T-cell (primary cell): ENCODE measurements at regions not wholly inside any gene's neighbourhood (a gene's known extent, or its start where the extent isn't known, plus 50 kb on each side); places are given as distances from the start of the nearest gene placed in this dataset.

ENCODE experiments used
- ATAC-seq, 4 experiments: fragments of 200-7000 bp in 3 of 4; fragments of 150-1000 bp in 1 of 4; cut with Tn5 transposase; replicated peaks in 1 of 4; 1 replicate in 3 of 4; 2 replicates in 1 of 4; pipeline ENCODE4 v1.10.0; 2021; ENCODE audit warnings: moderate library complexity in 3 of 4, mild to moderate bottlenecking in 2 of 4, moderate number of reproducible peaks in 1 of 4
- CTCF ChIA-PET, 2 donors: fragments of 300-600 bp; sonication (Branson Sonifier 250); formaldehyde crosslinking; loops; one replicate each; lab custom pipeline; 2022; ENCODE audit warnings: antibody characterized with exemption in 2 of 2; lab: Charles Lee
- POLR2A ChIA-PET, 2 donors: fragments of 300-600 bp; sonication (Branson Sonifier 250); formaldehyde crosslinking; loops; one replicate each; lab custom pipeline; 2022; ENCODE audit warnings: antibody characterized with exemption in 2 of 2; lab: Charles Lee
- DNase-seq, 35 experiments: peaks; one replicate each; pipeline versions ENCODE4 v3.0.0 to v3.0.0-alpha.2; 2013 to 2023
- H3K27ac ChIP-seq: one replicate; pipeline ENCODE4 v1.5.1; 2013; ENCODE audit warnings: low read length
- H3K27me3 ChIP-seq, 2 experiments: replicated peaks in 1 of 2; 1 replicate in 1 of 2; 2 replicates in 1 of 2; pipeline versions ENCODE4 v1.6.1 to v1.7.0; 2013; ENCODE audit warnings: low read length in 1 of 2, mixed read lengths in 1 of 2; ENCODE audit not compliant: control insufficient read depth in 2 of 2, insufficient read depth in 2 of 2; ENCODE audit errors: extremely low read depth in 1 of 2
- H3K36me3 ChIP-seq, 2 donors: 1 replicate in 1 of 2; 2 replicates in 1 of 2; pipeline versions ENCODE4 v1.6.1 to v1.7.0; 2013; ENCODE audit warnings: low read length in 1 of 2; ENCODE audit not compliant: control insufficient read depth in 2 of 2, insufficient read depth in 1 of 2; ENCODE audit errors: extremely low read depth in 1 of 2
- H3K4me1 ChIP-seq, 2 experiments: 1 replicate in 1 of 2; 2 replicates in 1 of 2; pipeline versions ENCODE4 v1.6.1 to v1.7.0; 2013; ENCODE audit warnings: low read length in 2 of 2, mixed read lengths in 1 of 2; ENCODE audit not compliant: insufficient read depth in 2 of 2, control insufficient read depth in 1 of 2; ENCODE audit errors: extremely low read depth in 1 of 2
- H3K4me3 ChIP-seq, 2 donors: 1 replicate in 1 of 2; 2 replicates in 1 of 2; pipeline versions ENCODE4 v1.5.1 to v1.7.0; 2013; ENCODE audit warnings: mild to moderate bottlenecking in 2 of 2, low read length in 1 of 2, moderate library complexity in 1 of 2; ENCODE audit not compliant: control insufficient read depth in 1 of 2; ENCODE audit errors: extremely low read depth in 1 of 2
- H3K9me3 ChIP-seq: 2 replicates; pipeline ENCODE4 v1.7.0; 2013
- H3K27ac Mint-ChIP-seq, 2 donors: one replicate each; pipeline ENCODE4 v1.8.0; 2020 to 2021; ENCODE audit warnings: mild to moderate bottlenecking in 2 of 2, mixed read lengths in 2 of 2
- H3K27me3 Mint-ChIP-seq, 2 donors: one replicate each; pipeline ENCODE4 v1.8.0; 2021 to 2022; ENCODE audit warnings: mixed read lengths in 2 of 2
- H3K36me3 Mint-ChIP-seq: one replicate; pipeline ENCODE4 v1.8.0; 2021; ENCODE audit warnings: mixed read lengths
- H3K4me1 Mint-ChIP-seq, 3 donors: one replicate each; pipeline ENCODE4 v1.8.0; 2020 to 2022; ENCODE audit warnings: mixed read lengths in 3 of 3, mild to moderate bottlenecking in 1 of 3
- H3K4me3 Mint-ChIP-seq, 3 donors: one replicate each; pipeline ENCODE4 v1.8.0; 2020 to 2022; ENCODE audit warnings: mild to moderate bottlenecking in 3 of 3, mixed read lengths in 3 of 3, moderate library complexity in 3 of 3
- H3K9me3 Mint-ChIP-seq, 3 donors: one replicate each; pipeline ENCODE4 v1.8.0; 2020 to 2022; ENCODE audit warnings: mixed read lengths in 3 of 3
- WGBS: methylation state at CpG from one replicate; pipeline ENCODE4 v1.1.5; 2013; ENCODE audit warnings: missing lambda C conversion rate; ENCODE audit not compliant: insufficient coverage; 5-methylcytosine and 5-hydroxymethylcytosine counted together

- no peak overlapping the region for H3K27ac ChIP-seq
- ATAC-seq (no peak), DNase-seq (no peak)
- H3K4me3 ChIP-seq, result no peak overlapping the region
- no peak overlapping the region for H3K4me3 Mint-ChIP-seq
- H3K36me3 Mint-ChIP-seq, result no peaks in the 10 kb centered on the region
- no peak overlapping the region for H3K27ac Mint-ChIP-seq
- no peaks in the 10 kb centered on the region for H3K27me3 Mint-ChIP-seq
- H3K9me3 Mint-ChIP-seq, result no peaks in the 10 kb centered on the region
- POLR2A ChIA-PET, result no interaction called here
- H3K4me1 ChIP-seq, result no peaks in the 10 kb centered on the region
- no peaks in the 10 kb centered on the region for H3K36me3 ChIP-seq
- no peaks in the 10 kb centered on the region for H3K27me3 ChIP-seq
- CTCF ChIA-PET, result no interaction called here
- H3K4me1 Mint-ChIP-seq, result no peaks in the 10 kb centered on the region
- no peaks in the 10 kb centered on the region for H3K9me3 ChIP-seq
These were observed 621.0 kb downstream of the CCER1 start for GRCh38 chr12:90333939-90334338.

GRCh38 chr12:90333424-90333823 is 621.6 kb downstream of the CCER1 start:
- no peak for DNase-seq
- Histone ChIP-seq H3K4me1 (no peaks in the 10 kb centered on the region), H3K27ac (no peak overlapping the region), H3K9me3 (no peaks in the 10 kb centered on the region), H3K27me3 (no peaks in the 10 kb centered on the region), H3K36me3 (no peaks in the 10 kb centered on the region), H3K4me3 (no peak overlapping the region)
- H3K4me1 Mint-ChIP-seq, result no peaks in the 10 kb centered on the region
- no CpG with 5 or more reads among the region's 2 CpGs for WGBS
- no peak overlapping the region for H3K27ac Mint-ChIP-seq
- ATAC-seq, result no peak
- no peaks in the 10 kb centered on the region for H3K36me3 Mint-ChIP-seq
- no peak overlapping the region for H3K4me3 Mint-ChIP-seq
- ChIA-PET POLR2A (no interaction called here), CTCF (no interaction called here)
- H3K9me3 Mint-ChIP-seq, result no peaks in the 10 kb centered on the region
- H3K27me3 Mint-ChIP-seq, result no peaks in the 10 kb centered on the region

- no peak overlapping the region for H3K27ac Mint-ChIP-seq
- WGBS, result no CpG with 5 or more reads among the region's 1 CpG
- no peaks in the 10 kb centered on the region for H3K36me3 Mint-ChIP-seq
- Histone ChIP-seq H3K4me3 (no peak overlapping the region), H3K4me1 (no peaks in the 10 kb centered on the region), H3K9me3 (no peaks in the 10 kb centered on the region), H3K27ac (no peak overlapping the region), H3K27me3 (no peaks in the 10 kb centered on the region), H3K36me3 (no peaks in the 10 kb centered on the region)
- H3K9me3 Mint-ChIP-seq, result no peaks in the 10 kb centered on the region
- ChIA-PET CTCF (no interaction called here), POLR2A (no interaction called here)
- ATAC-seq (no peak), DNase-seq (no peak)
- H3K4me1 Mint-ChIP-seq, result no peaks in the 10 kb centered on the region
- H3K27me3 Mint-ChIP-seq, result no peaks in the 10 kb centered on the region
- no peak overlapping the region for H3K4me3 Mint-ChIP-seq
These were observed 623.2 kb downstream of the CCER1 start for GRCh38 chr12:90331821-90332220.

GRCh38 chr12:90331262-90331661 is 622.6 kb upstream of the ATP2B1 start:
- POLR2A ChIA-PET, result no interaction called here
- H3K27me3 Mint-ChIP-seq, result no peaks in the 10 kb centered on the region
- no peak for ATAC-seq
- H3K4me3 ChIP-seq, result no peak overlapping the region
- H3K36me3 ChIP-seq, result no peaks in the 10 kb centered on the region
- no CpG with 5 or more reads among the region's 3 CpGs for WGBS
- H3K27ac ChIP-seq, result no peak overlapping the region
- H3K27me3 ChIP-seq, result no peaks in the 10 kb centered on the region
- CTCF ChIA-PET, result no interaction called here
- no peak for DNase-seq
- H3K4me1 ChIP-seq, result no peaks in the 10 kb centered on the region
- H3K9me3 Mint-ChIP-seq, result no peaks in the 10 kb centered on the region
- H3K36me3 Mint-ChIP-seq, result no peaks in the 10 kb centered on the region
- no peak overlapping the region for H3K4me3 Mint-ChIP-seq
- no peak overlapping the region for H3K27ac Mint-ChIP-seq
- no peaks in the 10 kb centered on the region for H3K4me1 Mint-ChIP-seq
- no peaks in the 10 kb centered on the region for H3K9me3 ChIP-seq

GRCh38 chr12:90327793-90328743 is 619.4 kb upstream of the ATP2B1 start:
- Histone ChIP-seq H3K36me3 (no peaks in the 10 kb centered on the region), H3K27ac (no peak overlapping the region), H3K27me3 (no peaks in the 10 kb centered on the region), H3K4me1 (no peaks in the 10 kb centered on the region), H3K4me3 (no peak overlapping the region), H3K9me3 (no peaks in the 10 kb centered on the region)
- ChIA-PET CTCF (no interaction called here), POLR2A (interaction anchor here (0.7 kb wide), 2 partner anchors 10 to 260 kb away, joined by 4 read pairs; no protein-coding TSS in a partner anchor)
- H3K9me3 Mint-ChIP-seq, result no peaks in the 10 kb centered on the region
- WGBS, result 25% methylated on average over 1 of the region's 5 CpGs
- ATAC-seq (no peak), DNase-seq (no peak)
- H3K27ac Mint-ChIP-seq, result no peak overlapping the region
- H3K4me3 Mint-ChIP-seq, result no peak overlapping the region
- no peaks in the 10 kb centered on the region for H3K36me3 Mint-ChIP-seq
- H3K27me3 Mint-ChIP-seq, result no peaks in the 10 kb centered on the region
- no peaks in the 10 kb centered on the region for H3K4me1 Mint-ChIP-seq

- Mint-ChIP-seq H3K36me3 (no peaks in the 10 kb centered on the region), H3K27me3 (no peaks in the 10 kb centered on the region), H3K4me1 (no peaks in the 10 kb centered on the region), H3K27ac (no peak overlapping the region), H3K9me3 (peaks cover 0 to 2% (median 0%) of the 10 kb centered on the region in 3 donors), H3K4me3 (no peak overlapping the region)
- no peaks in the 10 kb centered on the region for H3K27me3 ChIP-seq
- no peak for DNase-seq
- H3K27ac ChIP-seq, result no peak overlapping the region
- ChIA-PET CTCF (no interaction called here), POLR2A (no interaction called here)
- H3K4me1 ChIP-seq, result no peaks in the 10 kb centered on the region
- no peak overlapping the region for H3K4me3 ChIP-seq
- H3K36me3 ChIP-seq, result no peaks in the 10 kb centered on the region
- H3K9me3 ChIP-seq, result no peaks in the 10 kb centered on the region
- no peak for ATAC-seq
- no CpG with 5 or more reads among the region's 1 CpG for WGBS
These were observed 614.6 kb upstream of the ATP2B1 start for GRCh38 chr12:90323217-90323616.
